ENCODE measurements at regions not wholly inside any gene's neighbourhood (a gene's known extent, or its start where the extent isn't known, plus 50 kb on each side); places are given as distances from the start of the nearest gene placed in this dataset.
"Not testable (repeated sequence)": the region's sequence is repeated elsewhere in the genome, so short reads cannot be mapped to it uniquely, and the experiment has no call there.

DNA sequence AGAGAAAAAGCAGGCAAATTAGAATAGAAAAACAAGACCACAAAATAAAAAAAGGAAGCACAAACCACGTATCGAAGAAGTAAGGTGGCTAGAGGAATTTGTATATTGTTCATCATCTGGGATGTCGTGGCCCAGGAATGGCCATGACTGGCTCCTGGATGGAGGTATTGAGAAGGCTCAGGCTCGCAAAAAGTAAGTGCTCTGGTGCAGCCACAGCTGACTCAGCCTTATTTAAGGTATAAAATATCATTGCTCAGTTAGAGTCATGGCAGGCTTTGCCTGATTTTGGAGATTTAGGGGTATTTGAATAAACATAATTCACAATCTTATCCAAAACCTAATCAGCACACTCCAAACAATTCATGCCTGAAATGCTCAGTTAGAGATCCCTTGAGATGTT lies 78.4 kb upstream of the FANCL start:
- 70 to 86% (median 75%) methylated on average over 4 of the region's 4 CpGs for WGBS, 3 donors
- H3K27me3 ChIP-seq (ENCODE audit: control insufficient read depth in 3 of 3, insufficient read depth in 3 of 3, low read length in 3 of 3): no peaks in the 10 kb centered on the region
- H3K36me3 ChIP-seq (ENCODE audit: control insufficient read depth in 3 of 3, insufficient read depth in 2 of 3, low read depth in 1 of 3, low read length in 3 of 3): no peaks in the 10 kb centered on the region
- H3K27ac ChIP-seq (ENCODE audit: low read depth in 1 of 3, low read length in 2 of 3): no peak overlapping the region
- DNase-seq (no peak), FAIRE-seq (no peak)
- H3K9me3 ChIP-seq (ENCODE audit: control insufficient read depth in 2 of 2, insufficient read depth in 1 of 2, low read depth in 1 of 2, low read length in 1 of 2): no peaks in the 10 kb centered on the region
- no peaks in the 10 kb centered on the region for H3K4me1 ChIP-seq (ENCODE audit: control insufficient read depth in 3 of 3, insufficient read depth in 2 of 3, low read depth in 1 of 3, low read length in 2 of 3)
- no peak overlapping the region for H3K4me3 ChIP-seq (ENCODE audit: low read depth in 1 of 3, low read length in 3 of 3)

DNA sequence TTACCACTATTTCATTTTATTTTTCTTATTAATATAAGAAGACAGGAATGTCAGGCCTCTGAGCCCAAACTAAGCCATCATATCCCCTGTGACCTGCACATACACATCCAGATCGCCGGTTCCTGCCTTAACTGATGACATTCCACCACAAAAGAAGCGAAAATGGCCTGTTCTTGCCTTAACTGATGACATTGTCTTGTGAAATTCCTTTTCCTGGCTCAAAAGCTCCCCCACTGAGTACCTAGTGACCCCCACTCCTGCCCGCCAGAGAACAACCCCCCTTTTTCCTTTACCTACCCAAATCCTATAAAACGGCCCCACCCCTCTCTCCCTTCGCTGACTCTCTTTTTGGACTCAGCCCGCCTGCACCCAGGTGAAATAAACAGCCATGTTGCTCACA lies 77.8 kb upstream of the FANCL start:
- not testable (repeated sequence) for H3K27me3 ChIP-seq (ENCODE audit: control insufficient read depth in 3 of 3, insufficient read depth in 3 of 3, low read length in 3 of 3); H3K4me1 ChIP-seq (ENCODE audit: control insufficient read depth in 3 of 3, insufficient read depth in 2 of 3, low read depth in 1 of 3, low read length in 2 of 3); H3K9me3 ChIP-seq (ENCODE audit: control insufficient read depth in 2 of 2, insufficient read depth in 1 of 2, low read depth in 1 of 2, low read length in 1 of 2); FAIRE-seq; H3K4me3 ChIP-seq (ENCODE audit: low read depth in 1 of 3, low read length in 3 of 3); DNase-seq; H3K27ac ChIP-seq (ENCODE audit: low read depth in 1 of 3, low read length in 2 of 3); H3K36me3 ChIP-seq (ENCODE audit: control insufficient read depth in 3 of 3, insufficient read depth in 2 of 3, low read depth in 1 of 3, low read length in 3 of 3)
- WGBS, 3 donors: 71 to 74% (median 73%) methylated on average over 7 of the region's 7 CpGs

DNA sequence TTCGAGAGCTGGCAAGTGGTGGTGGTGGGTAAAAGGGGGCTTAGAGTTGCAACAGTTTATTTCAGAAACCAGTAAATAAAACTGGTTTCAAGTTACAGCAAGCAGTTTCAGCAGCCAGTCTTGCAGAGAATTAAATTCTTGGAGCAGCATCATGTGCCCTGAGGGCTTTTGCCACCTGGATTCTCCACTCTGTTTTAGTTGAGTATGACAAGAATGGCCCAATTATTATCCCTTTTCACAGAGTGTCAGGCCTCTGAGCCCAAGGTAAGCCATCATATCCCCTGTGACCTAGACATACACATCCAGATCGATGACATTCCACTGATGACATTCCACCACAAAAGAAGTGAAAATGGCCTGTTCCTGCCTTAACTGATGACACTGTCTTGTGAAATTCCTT lies 72.8 kb upstream of the FANCL start:
- Histone ChIP-seq H3K27me3 (ENCODE audit: control insufficient read depth in 3 of 3, insufficient read depth in 3 of 3, low read length in 3 of 3) (no peaks in the 10 kb centered on the region), H3K4me3 (ENCODE audit: low read depth in 1 of 3, low read length in 3 of 3) (no peak overlapping the region), H3K9me3 (ENCODE audit: control insufficient read depth in 2 of 2, insufficient read depth in 1 of 2, low read depth in 1 of 2, low read length in 1 of 2) (no peaks in the 10 kb centered on the region), H3K4me1 (ENCODE audit: control insufficient read depth in 3 of 3, insufficient read depth in 2 of 3, low read depth in 1 of 3, low read length in 2 of 3) (no peaks in the 10 kb centered on the region), H3K36me3 (ENCODE audit: control insufficient read depth in 3 of 3, insufficient read depth in 2 of 3, low read depth in 1 of 3, low read length in 3 of 3) (no peaks in the 10 kb centered on the region), H3K27ac (ENCODE audit: low read depth in 1 of 3, low read length in 2 of 3) (no peak overlapping the region)
- 66 to 86% (median 73%) methylated on average over 2 of the region's 2 CpGs for WGBS, 3 donors
- FAIRE-seq (no peak), DNase-seq (no peak)

DNA sequence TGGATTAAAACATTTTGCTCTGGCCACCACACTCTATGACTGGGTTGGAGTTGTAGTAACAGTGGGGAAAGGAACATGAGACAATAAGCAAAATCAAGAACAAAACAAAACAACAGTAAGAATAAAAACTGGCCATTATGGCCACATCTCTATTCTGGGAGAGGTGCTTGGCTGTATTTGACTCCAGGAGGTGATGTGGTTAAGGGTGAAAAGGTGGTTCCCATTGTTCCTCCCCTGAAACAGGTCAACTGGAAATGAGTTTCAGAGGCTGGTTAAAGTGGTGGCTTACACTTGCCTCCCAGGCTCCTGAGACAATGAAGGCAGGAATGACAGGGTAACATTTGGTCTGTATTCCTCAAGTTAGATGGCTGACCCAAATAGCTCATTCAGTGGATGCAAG lies 67.3 kb upstream of the FANCL start:
- Histone ChIP-seq H3K27ac (ENCODE audit: low read depth in 1 of 3, low read length in 2 of 3) (no peak overlapping the region), H3K27me3 (ENCODE audit: control insufficient read depth in 3 of 3, insufficient read depth in 3 of 3, low read length in 3 of 3) (no peaks in the 10 kb centered on the region), H3K4me3 (ENCODE audit: low read depth in 1 of 3, low read length in 3 of 3) (no peak overlapping the region), H3K36me3 (ENCODE audit: control insufficient read depth in 3 of 3, insufficient read depth in 2 of 3, low read depth in 1 of 3, low read length in 3 of 3) (no peaks in the 10 kb centered on the region), H3K9me3 (ENCODE audit: control insufficient read depth in 2 of 2, insufficient read depth in 1 of 2, low read depth in 1 of 2, low read length in 1 of 2) (peaks cover 0 to 4% of the 10 kb centered on the region in 2 donors), H3K4me1 (ENCODE audit: control insufficient read depth in 3 of 3, insufficient read depth in 2 of 3, low read depth in 1 of 3, low read length in 2 of 3) (no peaks in the 10 kb centered on the region)
- DNase-seq (no peak), FAIRE-seq (no peak)

DNA sequence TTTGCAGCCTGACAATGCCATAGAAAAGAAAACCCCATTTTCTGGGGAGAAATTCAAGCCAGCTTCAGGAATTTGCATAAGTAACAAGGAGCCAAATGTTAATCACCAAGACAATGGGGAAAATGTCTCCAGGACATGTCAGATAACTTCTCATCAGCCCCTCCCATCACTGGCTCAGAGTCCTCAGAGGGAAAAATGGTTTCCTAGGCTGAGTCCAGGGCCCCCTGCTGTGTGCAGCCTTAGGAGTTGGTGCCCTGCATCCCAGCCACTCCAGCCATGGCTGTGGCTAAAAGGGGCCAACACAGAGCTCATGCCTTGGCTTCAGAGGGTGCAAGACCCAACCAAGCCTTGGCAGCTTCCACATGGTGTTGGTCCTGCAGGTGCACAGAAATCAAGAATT lies 63.7 kb upstream of the FANCL start:
- FAIRE-seq: no peak
- no peaks in the 10 kb centered on the region for H3K4me1 ChIP-seq (ENCODE audit: control insufficient read depth in 3 of 3, insufficient read depth in 2 of 3, low read depth in 1 of 3, low read length in 2 of 3)

DNA sequence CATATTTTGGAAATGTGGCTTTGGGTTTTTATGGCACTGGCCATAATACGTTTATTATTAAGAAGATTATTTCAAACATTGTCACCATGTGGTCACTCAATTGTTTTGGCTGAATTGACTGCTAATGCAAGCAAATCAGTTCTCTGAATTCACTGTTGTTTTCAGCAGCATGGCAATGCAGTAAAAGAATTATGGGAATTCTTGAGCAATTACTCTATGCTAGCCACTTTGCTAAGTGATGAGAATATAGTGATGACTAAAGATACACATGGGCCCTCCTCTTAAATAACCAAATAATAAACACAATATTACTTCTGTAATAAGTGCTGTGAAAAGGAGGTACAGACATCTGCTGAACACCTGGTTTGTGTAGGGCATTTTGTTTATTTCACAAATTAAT lies 58.0 kb upstream of the FANCL start:
- no peaks in the 10 kb centered on the region for H3K9me3 ChIP-seq (ENCODE audit: control insufficient read depth in 2 of 2, insufficient read depth in 1 of 2, low read depth in 1 of 2, low read length in 1 of 2)
- 71 to 83% (median 75%) methylated on average over 1 of the region's 1 CpG for whole genome bisulfite sequencing, 3 donors
- H3K36me3 ChIP-seq (ENCODE audit: control insufficient read depth in 3 of 3, insufficient read depth in 2 of 3, low read depth in 1 of 3, low read length in 3 of 3): no peaks in the 10 kb centered on the region
- FAIRE-seq (no peak), DNase-seq (no peak)
- H3K4me1 ChIP-seq (ENCODE audit: control insufficient read depth in 3 of 3, insufficient read depth in 2 of 3, low read depth in 1 of 3, low read length in 2 of 3): no peaks in the 10 kb centered on the region
- no peak overlapping the region for H3K4me3 ChIP-seq (ENCODE audit: low read depth in 1 of 3, low read length in 3 of 3)
- H3K27ac ChIP-seq (ENCODE audit: low read depth in 1 of 3, low read length in 2 of 3): no peak overlapping the region
- no peaks in the 10 kb centered on the region for H3K27me3 ChIP-seq (ENCODE audit: control insufficient read depth in 3 of 3, insufficient read depth in 3 of 3, low read length in 3 of 3)

More for the DNA sequence above, 63.7 kb upstream of the FANCL start:
- DNase-seq: no peak
- Histone ChIP-seq H3K9me3 (ENCODE audit: control insufficient read depth in 2 of 2, insufficient read depth in 1 of 2, low read depth in 1 of 2, low read length in 1 of 2) (peaks cover 0 to 4% of the 10 kb centered on the region in 2 donors), H3K27me3 (ENCODE audit: control insufficient read depth in 3 of 3, insufficient read depth in 3 of 3, low read length in 3 of 3) (no peaks in the 10 kb centered on the region), H3K36me3 (ENCODE audit: control insufficient read depth in 3 of 3, insufficient read depth in 2 of 3, low read depth in 1 of 3, low read length in 3 of 3) (no peaks in the 10 kb centered on the region), H3K4me3 (ENCODE audit: low read depth in 1 of 3, low read length in 3 of 3) (no peak overlapping the region), H3K27ac (ENCODE audit: low read depth in 1 of 3, low read length in 2 of 3) (no peak overlapping the region)

DNA sequence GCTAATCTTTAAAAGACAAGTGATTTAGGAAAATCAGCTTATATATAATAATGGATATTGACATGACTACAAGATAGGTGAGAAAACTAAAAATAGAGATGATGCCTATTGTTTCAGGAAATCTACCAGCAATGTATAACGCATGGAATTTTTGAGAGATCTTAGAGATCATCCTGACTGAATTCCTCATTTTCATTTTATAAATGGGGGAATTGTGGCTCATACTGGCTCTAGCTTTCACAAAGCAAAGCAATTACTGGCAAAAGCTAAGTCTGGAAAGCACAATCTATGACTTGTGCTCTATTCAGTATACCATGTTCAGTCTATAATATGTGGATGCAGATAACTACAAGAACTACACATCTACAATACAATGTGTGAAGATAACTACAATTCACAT lies 51.9 kb upstream of the FANCL start:
- Histone ChIP-seq H3K9me3 (ENCODE audit: control insufficient read depth in 2 of 2, insufficient read depth in 1 of 2, low read depth in 1 of 2, low read length in 1 of 2) (no peaks in the 10 kb centered on the region), H3K27me3 (ENCODE audit: control insufficient read depth in 3 of 3, insufficient read depth in 3 of 3, low read length in 3 of 3) (no peaks in the 10 kb centered on the region), H3K27ac (ENCODE audit: low read depth in 1 of 3, low read length in 2 of 3) (no peak overlapping the region), H3K4me1 (ENCODE audit: control insufficient read depth in 3 of 3, insufficient read depth in 2 of 3, low read depth in 1 of 3, low read length in 2 of 3) (no peaks in the 10 kb centered on the region), H3K36me3 (ENCODE audit: control insufficient read depth in 3 of 3, insufficient read depth in 2 of 3, low read depth in 1 of 3, low read length in 3 of 3) (no peaks in the 10 kb centered on the region), H3K4me3 (ENCODE audit: low read depth in 1 of 3, low read length in 3 of 3) (no peak overlapping the region)
- FAIRE-seq: no peak
- 81 to 89% (median 87%) methylated on average over 1 of the region's 1 CpG for WGBS, 3 donors
- DNase-seq: no peak

DNA sequence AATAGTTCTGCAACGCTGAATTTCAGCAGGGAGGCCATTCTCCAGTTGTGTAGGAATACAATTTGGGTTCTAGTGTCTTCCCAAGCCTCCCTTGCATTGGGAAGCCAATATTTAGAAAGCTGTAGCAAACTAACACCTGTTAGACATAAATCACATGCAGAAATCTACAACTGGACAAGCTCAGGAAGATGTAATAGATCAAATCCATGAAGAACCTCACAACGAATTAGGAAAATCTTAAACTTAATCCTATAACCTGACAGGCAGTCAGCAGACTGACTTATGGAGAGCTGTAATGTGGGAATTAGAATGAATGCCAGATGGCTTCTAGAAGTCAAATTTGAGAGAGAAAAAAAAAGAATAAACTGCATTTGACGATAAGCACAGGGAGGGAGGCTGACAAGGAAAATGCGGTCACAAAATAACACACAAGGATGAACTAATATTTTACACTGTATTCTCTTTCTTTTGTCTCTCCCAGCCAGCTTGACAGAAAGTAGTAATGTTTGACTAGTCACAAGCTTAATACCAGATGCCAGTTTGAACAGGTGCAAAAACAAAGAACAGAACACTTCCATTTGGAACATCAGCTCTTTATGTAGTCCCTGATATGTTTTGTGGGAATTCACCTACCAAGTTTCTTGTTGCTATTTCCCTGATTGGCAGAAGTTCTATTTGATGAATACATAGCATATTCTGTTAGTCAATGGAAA lies 50.8 kb upstream of the FANCL start:
- DNase-seq: no peak
- no peaks in the 10 kb centered on the region for H3K36me3 ChIP-seq (ENCODE audit: control insufficient read depth in 3 of 3, insufficient read depth in 2 of 3, low read depth in 1 of 3, low read length in 3 of 3)
- H3K4me3 ChIP-seq (ENCODE audit: low read depth in 1 of 3, low read length in 3 of 3): no peak overlapping the region
- no peaks in the 10 kb centered on the region for H3K27me3 ChIP-seq (ENCODE audit: control insufficient read depth in 3 of 3, insufficient read depth in 3 of 3, low read length in 3 of 3)
- no peaks in the 10 kb centered on the region for H3K9me3 ChIP-seq (ENCODE audit: control insufficient read depth in 2 of 2, insufficient read depth in 1 of 2, low read depth in 1 of 2, low read length in 1 of 2)
- H3K27ac ChIP-seq (ENCODE audit: low read depth in 1 of 3, low read length in 2 of 3): no peak overlapping the region
- no peak for FAIRE-seq
- H3K4me1 ChIP-seq (ENCODE audit: control insufficient read depth in 3 of 3, insufficient read depth in 2 of 3, low read depth in 1 of 3, low read length in 2 of 3): no peaks in the 10 kb centered on the region
- WGBS, 3 donors: 57 to 74% (median 60%) methylated on average over 4 of the region's 4 CpGs

Measured in small intestine (tissue), 7 donors.